CD4-positive, alpha-beta T cell treated with Interleukin-17A for 1 hour (primary cell): ENCODE measurements at regions not wholly inside any gene's neighbourhood (a gene's known extent, or its start where the extent isn't known, plus 50 kb on each side); places are given as distances from the start of the nearest gene placed in this dataset.
"Not testable (repeated sequence)": the region's sequence is repeated elsewhere in the genome, so short reads cannot be mapped to it uniquely, and the experiment has no call there.

Experiments
- DNase-seq: peaks from one replicate; pipeline ENCODE4 v3.0.0-alpha.2; 2020

- no peak for DNase-seq
Measured at GRCh38 chr10:125605167-125605566, 77.8 kb downstream of the TEX36 start.

GRCh38 chr10:125602825-125603224, 80.1 kb downstream of the TEX36 start:
- no peak for DNase-seq

GRCh38 chr10:125599194-125599593, 83.8 kb downstream of the TEX36 start:
- DNase-seq: no peak

GRCh38 chr10:125595911-125596310, 87.1 kb downstream of the TEX36 start:
- DNase-seq: no peak

GRCh38 chr10:125593644-125594043, 89.3 kb downstream of the TEX36 start:
- no peak for DNase-seq

GRCh38 chr10:125592897-125593296, 90.1 kb downstream of the TEX36 start:
- DNase-seq: no peak

GRCh38 chr10:125591886-125592285, 91.1 kb downstream of the TEX36 start:
- DNase-seq: no peak

- not testable (repeated sequence) for DNase-seq
Measured at GRCh38 chr10:125588738-125589137, 94.2 kb downstream of the TEX36 start.

- DNase-seq: no peak
Measured at GRCh38 chr10:125584954-125585353, 98.0 kb downstream of the TEX36 start.

- DNase-seq: no peak
Measured at GRCh38 chr10:125578658-125579315, 104.2 kb downstream of the TEX36 start.

GRCh38 chr10:125575843-125576242, 107.1 kb downstream of the TEX36 start:
- DNase-seq: no peak

- no peak for DNase-seq
Measured at GRCh38 chr10:125568156-125568555, 114.8 kb downstream of the TEX36 start.

GRCh38 chr10:125567529-125567928, 115.4 kb downstream of the TEX36 start:
- no peak for DNase-seq

GRCh38 chr10:125565046-125565445, 117.9 kb downstream of the TEX36 start:
- DNase-seq: no peak

- no peak for DNase-seq
Measured at GRCh38 chr10:125564570-125564969, 118.4 kb downstream of the TEX36 start.

GRCh38 chr10:125562737-125563136, 120.2 kb downstream of the TEX36 start:
- no peak for DNase-seq

GRCh38 chr10:125560947-125561346, 122.0 kb downstream of the TEX36 start:
- DNase-seq: no peak

- DNase-seq: no peak
Measured at GRCh38 chr10:125559210-125559609, 123.8 kb downstream of the TEX36 start.

GRCh38 chr10:125557801-125558505, 125.0 kb downstream of the TEX36 start:
- DNase-seq: no peak

- no peak for DNase-seq
Measured at GRCh38 chr10:125557311-125557710, 125.7 kb downstream of the TEX36 start.

- no peak for DNase-seq
Measured at GRCh38 chr10:125556882-125557281, 126.1 kb downstream of the TEX36 start.

- DNase-seq: no peak
Measured at GRCh38 chr10:125555743-125556142, 127.2 kb downstream of the TEX36 start.

GRCh38 chr10:125555267-125555666, 127.7 kb downstream of the TEX36 start:
- DNase-seq: no peak

GRCh38 chr10:125554753-125555152, 128.2 kb downstream of the TEX36 start:
- DNase-seq: no peak
